Ovary (tissue), 7 donors: ENCODE measurements at regions not wholly inside any gene's neighbourhood (a gene's known extent, or its start where the extent isn't known, plus 50 kb on each side); places are given as distances from the start of the nearest gene placed in this dataset.

ENCODE experiments used
- DNase-seq, 5 donors: peaks; one replicate each; pipeline ENCODE4 v3.0.0-alpha.2; 2019 to 2020
- H3K27ac ChIP-seq, 2 donors: fragments of 200-600 bp; one replicate each; pipeline versions ENCODE4 v1.5.1 to v1.8.0; 2019 to 2022
- H3K27me3 ChIP-seq: fragments of 200-600 bp; one replicate; pipeline ENCODE4 v1.8.0; 2022
- H3K36me3 ChIP-seq: fragments of 200-600 bp; sonication (generic); one replicate; pipeline ENCODE4 v1.5.1; 2019
- H3K4me1 ChIP-seq: one replicate; pipeline ENCODE4 v1.8.1; 2013; ENCODE audit warnings: mild to moderate bottlenecking, moderate library complexity; ENCODE audit not compliant: insufficient read depth
- H3K4me3 ChIP-seq: fragments of 200-600 bp; sonication (generic); one replicate; pipeline ENCODE4 v1.5.1; 2017
- H3K9me3 ChIP-seq, 2 donors: fragments of 200-600 bp in 1 of 2; sonication (generic) in 1 of 2; one replicate each; pipeline versions ENCODE4 v1.5.1 to v1.8.1; 2013 to 2019; ENCODE audit warnings: mild to moderate bottlenecking in 1 of 2, moderate library complexity in 1 of 2
- CTCF ChIP-seq, 3 donors: fragments of 450-650 bp in 2 of 3; fragments of 200-600 bp in 1 of 3; IDR thresholded peaks; one replicate each; pipeline versions ENCODE4 v1.5.1 to v1.8.0; 2016 to 2022; ENCODE audit warnings: antibody characterized with exemption in 3 of 3, mild to moderate bottlenecking in 1 of 3
- EP300 ChIP-seq: sonication (generic); formaldehyde crosslinking; IDR thresholded peaks from one replicate; pipeline ENCODE4 v1.6.1; 2017; ENCODE audit warnings: antibody characterized with exemption
- POLR2A ChIP-seq: fragments of 450-650 bp; IDR thresholded peaks from one replicate; pipeline ENCODE4 v1.6.1; 2017; ENCODE audit warnings: antibody characterized with exemption, mild to moderate bottlenecking, moderate library complexity
- WGBS, 3 donors: extraction: QIAGEN DNeasy Blood & Tissue Kit in 1 of 3; methylation state at CpG; one replicate each; pipeline versions ENCODE4 v1.1.5 to v1.1.7; 2013 to 2017; 5-methylcytosine and 5-hydroxymethylcytosine counted together
- intact Hi-C, 4 donors: fragments of 100-400 bp; cut with DNase I; formaldehyde crosslinking; loops; one replicate each; pipeline versions ENCODE4 v1.11.0 to v1.15.1; 2022 to 2023
- donor health status: DM: no; HTN: no; CAD: no; lungs with moderate emphysema.
- donor health status: DM: no; HTN: no; CAD: no.
- donor health status: Bipolar disorder and iron deficiency.
- donor health status: DM: no; HTN: no; CAD: no.
- donor health status: DM: yes; HTN: yes; CAD: no.

- TF ChIP-seq POLR2A (no peak), CTCF (IDR thresholded peaks at IDR 0.05) (no peak), EP300 (no peak)
- intact Hi-C loops = no loop called here
Measured at GRCh38 chr10:59456199-59456598, 93.8 kb upstream of the FAM13C start.

GRCh38 chr10:59454171-59454919 is 92.0 kb upstream of the FAM13C start:
- Histone ChIP-seq H3K36me3 (no peaks in the 10 kb centered on the region), H3K9me3 (no peaks in the 10 kb centered on the region), H3K4me1 (no peaks in the 10 kb centered on the region), H3K27ac (no peak overlapping the region), H3K27me3 (no peaks in the 10 kb centered on the region), H3K4me3 (no peak overlapping the region)
- DNase-seq = no peak
- TF ChIP-seq EP300 (no peak), POLR2A (no peak), CTCF (IDR thresholded peaks at IDR 0.05) (no peak)
- intact Hi-C loops = no loop called here
- WGBS, 3 donors = 74 to 81% (median 80%) methylated on average over 5 of the region's 5 CpGs

More at GRCh38 chr10:59456199-59456598, 93.8 kb upstream of the FAM13C start:
- Histone ChIP-seq H3K27me3 (no peaks in the 10 kb centered on the region), H3K27ac (no peak overlapping the region), H3K4me1 (no peaks in the 10 kb centered on the region), H3K4me3 (no peak overlapping the region), H3K36me3 (no peaks in the 10 kb centered on the region), H3K9me3 (no peaks in the 10 kb centered on the region)
- 57 to 64% (median 64%) methylated on average over 2 of the region's 2 CpGs for WGBS, 3 donors
- no peak for DNase-seq

- Histone ChIP-seq H3K27ac (no peak overlapping the region), H3K36me3 (no peaks in the 10 kb centered on the region), H3K4me1 (no peaks in the 10 kb centered on the region), H3K9me3 (no peaks in the 10 kb centered on the region), H3K4me3 (no peak overlapping the region), H3K27me3 (no peaks in the 10 kb centered on the region)
- intact Hi-C loops = no loop called here
- no peak for TF ChIP-seq EP300
- TF ChIP-seq POLR2A = no peak
- DNase-seq = no peak
- WGBS, 3 donors = 100% methylated on average over 1 of the region's 1 CpG
Measured at GRCh38 chr10:59448616-59449015, 86.3 kb upstream of the FAM13C start.

- Histone ChIP-seq H3K27me3 (no peaks in the 10 kb centered on the region), H3K4me1 (peaks cover 2% of the 10 kb centered on the region), H3K9me3 (no peaks in the 10 kb centered on the region), H3K27ac (no peak overlapping the region), H3K4me3 (no peak overlapping the region), H3K36me3 (no peaks in the 10 kb centered on the region)
- no peak for DNase-seq
- intact Hi-C loops = no loop called here
- no peak for TF ChIP-seq CTCF (IDR thresholded peaks at IDR 0.05)
- TF ChIP-seq POLR2A = no peak
Measured at GRCh38 chr10:59435707-59436106, 73.4 kb upstream of the FAM13C start.

GRCh38 chr10:59434463-59435321 is 72.3 kb upstream of the FAM13C start:
- TF ChIP-seq EP300 (no peak), CTCF (IDR thresholded peaks at IDR 0.05) (no peak), POLR2A (no peak)
- no peak overlapping the region for H3K4me3 ChIP-seq
- intact Hi-C loops = no loop called here
- no peaks in the 10 kb centered on the region for H3K27me3 ChIP-seq
- no peaks in the 10 kb centered on the region for H3K36me3 ChIP-seq
- no peak overlapping the region for H3K27ac ChIP-seq
- H3K4me1 ChIP-seq = peaks cover 2% of the 10 kb centered on the region
- 5 to 11% (median 6%) methylated on average over 4 of the region's 4 CpGs for WGBS, 3 donors
- no peak for DNase-seq
- no peaks in the 10 kb centered on the region for H3K9me3 ChIP-seq
